ENCODE measurements at regions not wholly inside any gene's neighbourhood (a gene's known extent, or its start where the extent isn't known, plus 50 kb on each side); places are given as distances from the start of the nearest gene placed in this dataset.

DNA sequence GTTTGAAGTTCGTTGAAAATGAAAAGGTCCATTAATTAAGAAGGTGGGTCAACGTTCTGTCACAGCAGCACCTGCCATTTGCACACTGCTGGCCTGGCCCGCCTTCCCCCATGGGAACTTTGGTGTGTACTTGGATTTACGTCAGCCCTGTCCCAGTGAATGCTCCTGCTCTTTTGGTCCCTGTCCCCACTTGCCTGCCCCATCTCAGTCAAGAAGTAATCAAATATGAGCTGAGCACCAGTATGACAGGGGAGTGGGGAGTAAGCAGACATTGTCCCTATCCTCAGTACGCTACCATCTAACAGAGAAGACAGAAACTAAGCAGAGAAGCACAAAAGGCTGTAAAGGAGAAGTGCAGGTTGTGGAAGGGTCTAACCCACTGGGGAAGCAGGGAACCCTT, 65.1 kb downstream of the SLC4A3 start:
- DNase-seq (no peak), ATAC-seq (no peak)
- intact Hi-C loops (cut with DNase I), result loop anchor here in 1 of 2 donors (5.0 kb wide), 1 partner anchor 150 kb away; the partner anchor contains the start of genes CHPF and TMEM198

- ATAC-seq, result peak in 1 of 2 donors; percentile 63
- intact Hi-C loops (cut with DNase I), result loop anchor here in 1 of 2 donors (5.0 kb wide), 1 partner anchor 288 kb away; no protein-coding TSS in a partner anchor
- DNase-seq, result no peak
These were observed 67.8 kb downstream of the SLC4A3 start for GRCh38 chr2:219695145-219695709.

- ATAC-seq (peak; percentile 50 to 72), DNase-seq (no peak)
- intact Hi-C loops (cut with DNase I), result loop anchor here in 1 of 2 donors (5.0 kb wide), 1 partner anchor 291 kb away; no protein-coding TSS in a partner anchor
These were observed 70.6 kb downstream of the SLC4A3 start for GRCh38 chr2:219697811-219698747.

DNA sequence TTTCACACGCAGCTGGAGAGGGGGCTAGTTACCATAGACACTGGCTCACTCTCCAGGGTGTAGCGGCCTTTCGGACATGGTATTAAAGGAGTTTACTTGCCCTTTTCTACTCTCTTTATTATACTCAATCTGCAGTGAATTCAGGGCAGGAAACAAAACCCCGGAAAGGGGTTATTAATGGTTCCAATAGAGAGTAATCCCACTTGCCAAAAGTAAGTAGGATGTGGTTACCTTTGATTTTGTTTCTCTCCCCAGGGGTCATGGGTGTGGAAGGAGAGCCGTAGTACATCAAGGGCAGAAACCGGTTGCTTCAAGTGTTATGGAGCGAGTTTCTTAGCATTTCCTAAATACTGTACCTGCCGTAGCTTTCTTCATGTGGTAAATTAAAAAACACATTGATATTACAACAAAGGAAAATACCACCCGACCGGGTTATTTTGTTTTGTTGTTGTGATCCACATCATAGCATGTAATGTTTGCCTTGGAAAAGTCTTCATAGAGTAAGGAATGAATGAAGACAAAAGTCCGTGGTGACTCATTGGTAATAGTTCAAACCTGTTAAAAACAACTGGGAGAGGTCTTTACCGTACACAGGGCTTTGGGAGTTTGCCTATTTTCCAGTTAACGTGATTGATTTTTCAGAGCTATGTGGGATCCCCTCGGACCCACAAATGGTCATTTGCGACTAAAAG, 71.5 kb downstream of the SLC4A3 start:
- intact Hi-C loops (cut with DNase I), result loop anchor here in 1 of 2 donors (5.0 kb wide), 1 partner anchor 292 kb away; no protein-coding TSS in a partner anchor
- ATAC-seq (no peak), DNase-seq (no peak)

DNA sequence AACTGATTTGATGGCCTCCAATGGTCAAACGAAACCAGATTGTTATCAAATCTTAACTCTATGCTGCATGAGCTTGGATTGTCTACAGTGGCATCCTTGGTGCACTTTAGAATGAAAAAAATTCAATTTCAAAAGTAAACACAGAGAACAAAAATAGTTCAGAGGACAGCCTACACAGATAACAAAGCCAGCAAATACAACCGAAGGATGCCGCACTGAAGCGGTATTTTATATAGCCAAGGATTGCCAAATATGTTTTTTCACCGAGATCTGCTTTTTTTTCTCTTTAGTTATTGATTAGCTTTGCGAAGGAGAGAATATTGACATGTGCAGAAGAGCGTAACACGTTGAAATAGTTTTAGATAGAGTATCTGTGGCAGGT, 72.0 kb downstream of the SLC4A3 start:
- intact Hi-C loops (cut with DNase I), result loop anchor here in 1 of 2 donors (5.0 kb wide), 1 partner anchor 292 kb away; no protein-coding TSS in a partner anchor
- DNase-seq (no peak), ATAC-seq (no peak)

- ATAC-seq (peak; percentile 20 to 46), DNase-seq (no peak)
- intact Hi-C loops (cut with DNase I), result no loop called here
These were observed 74.6 kb downstream of the SLC4A3 start for GRCh38 chr2:219701847-219702634.

- no peak for DNase-seq
- ATAC-seq, result no peak
- intact Hi-C loops (cut with DNase I), result no loop called here
These were observed 75.5 kb downstream of the SLC4A3 start for GRCh38 chr2:219702796-219703545.

- DNase-seq (no peak), ATAC-seq (no peak)
- intact Hi-C loops (cut with DNase I), result no loop called here
These were observed 77.4 kb downstream of the SLC4A3 start for GRCh38 chr2:219704878-219705277.

GRCh38 chr2:219706823-219707281, 79.4 kb downstream of the SLC4A3 start:
- no peak for DNase-seq
- peak in 1 of 2 donors; percentile 45 for ATAC-seq
- intact Hi-C loops (cut with DNase I), result no loop called here

DNA sequence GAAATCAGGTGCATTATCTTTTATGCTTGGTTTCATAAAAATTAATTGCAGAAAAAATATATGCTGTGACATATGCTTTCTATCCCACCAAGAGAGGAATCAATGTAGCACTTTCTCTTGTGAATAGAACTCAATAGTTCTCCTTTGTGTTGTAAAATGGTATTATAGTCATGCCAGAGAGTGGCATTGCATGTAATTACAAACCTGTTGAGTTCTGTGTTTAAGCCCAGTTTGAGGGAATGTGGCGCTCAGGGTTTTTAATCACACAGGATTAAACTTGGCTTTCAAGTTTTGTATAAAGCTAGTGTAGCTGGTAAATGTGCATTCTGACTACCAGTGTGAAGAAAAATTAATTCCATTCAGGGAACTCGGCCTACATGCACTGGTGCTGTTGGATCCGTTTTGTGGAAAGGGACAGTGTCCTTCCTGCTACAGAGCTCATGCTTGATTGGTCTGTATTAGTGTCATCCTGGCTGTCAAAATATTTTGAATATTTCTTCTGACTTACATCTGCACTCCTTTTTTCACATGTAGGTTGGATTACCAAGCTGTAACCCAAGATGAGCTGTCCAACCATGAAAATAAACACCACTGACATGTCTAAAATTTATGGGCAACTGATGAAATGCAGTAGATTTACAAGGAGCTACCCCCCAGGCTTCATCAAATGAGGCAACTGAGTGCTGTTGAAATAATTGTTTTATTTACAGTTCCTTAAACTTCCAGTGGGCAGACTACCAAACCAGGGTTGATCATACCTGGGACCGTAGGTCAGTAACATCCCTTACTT, 80.3 kb downstream of the SLC4A3 start:
- no peak for DNase-seq
- intact Hi-C loops (cut with DNase I), result no loop called here
- ATAC-seq, result no peak

DNA sequence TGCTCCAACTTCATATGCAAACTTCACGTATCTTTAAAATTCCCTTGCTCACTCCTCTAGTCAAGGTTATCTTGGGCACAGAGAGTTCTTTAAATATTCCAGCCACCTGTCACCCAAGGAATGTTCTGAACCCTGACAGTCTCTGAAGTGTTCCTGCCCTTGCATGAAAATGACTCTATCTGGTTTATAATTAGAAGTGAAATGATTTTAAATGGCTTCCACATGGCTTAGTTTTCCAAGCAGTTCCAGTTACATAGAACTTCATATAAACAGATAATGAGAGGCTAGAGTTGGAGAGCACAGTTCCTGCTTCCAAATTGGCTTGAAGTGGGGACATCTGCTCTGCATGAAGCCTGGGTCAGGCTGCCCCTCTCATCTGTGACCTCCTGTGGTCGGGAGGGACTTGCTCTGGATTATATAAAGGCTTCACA, 81.9 kb downstream of the SLC4A3 start:
- intact Hi-C loops (cut with DNase I), result no loop called here
- DNase-seq (no peak), ATAC-seq (peak; percentile 19 to 49)

DNA sequence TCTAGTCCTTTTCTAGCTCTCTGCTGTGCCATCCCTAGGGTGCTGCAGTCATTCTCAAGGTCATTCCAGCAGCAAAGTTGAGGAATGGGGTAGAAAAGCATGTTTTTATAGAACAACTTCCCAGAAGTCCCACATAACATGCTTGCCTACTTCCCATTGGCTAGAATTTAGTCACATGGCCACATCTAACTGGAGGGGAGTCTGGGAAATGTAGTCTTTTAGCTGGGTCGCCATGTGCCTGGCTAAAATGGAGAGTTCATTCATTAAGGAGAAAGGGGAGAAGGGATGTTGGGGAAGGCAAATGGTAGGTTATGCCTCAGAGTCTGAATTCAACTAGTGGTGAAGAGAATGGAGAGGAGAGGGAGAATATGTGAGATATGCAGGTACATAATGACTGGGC, 85.7 kb downstream of the SLC4A3 start:
- peak in 1 of 2 donors; percentile 54 for ATAC-seq
- no peak for DNase-seq
- intact Hi-C loops (cut with DNase I), result no loop called here

DNA sequence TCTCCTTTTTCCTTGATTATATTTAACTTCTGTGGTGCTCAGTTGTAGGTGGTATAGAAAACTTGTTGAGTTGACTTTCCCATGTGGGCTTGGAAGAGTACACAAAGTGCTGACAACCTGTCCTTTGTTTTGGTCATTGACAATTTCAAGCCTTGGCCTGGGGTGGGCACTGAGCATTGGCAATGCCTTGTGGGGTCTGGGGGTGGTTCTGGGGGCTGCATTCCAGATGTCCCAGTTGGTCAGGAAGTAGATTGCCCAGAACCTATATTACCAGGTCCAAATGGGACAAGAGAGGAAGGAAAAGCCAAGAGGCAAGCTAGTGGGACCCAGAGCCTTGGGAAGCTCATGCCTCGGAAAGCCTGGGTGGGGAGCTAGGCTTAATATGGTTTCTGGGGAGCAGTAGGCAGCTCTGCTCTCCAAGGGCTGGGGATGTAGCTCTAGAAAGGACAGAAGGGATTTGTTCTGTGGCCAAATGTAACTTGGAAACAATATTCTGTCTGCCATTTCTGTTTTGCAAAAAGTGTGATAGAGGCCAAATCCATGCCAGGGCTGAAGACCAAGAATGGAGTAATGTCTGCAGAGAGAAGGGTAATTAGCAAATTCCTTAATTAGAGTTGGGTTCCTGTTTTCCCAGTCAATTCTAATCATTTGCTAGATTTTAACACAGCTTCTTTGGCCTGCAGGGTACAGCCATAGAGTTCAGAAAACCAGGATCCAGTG, 87.4 kb downstream of the SLC4A3 start:
- no peak for DNase-seq
- no peak for ATAC-seq
- intact Hi-C loops (cut with DNase I), result no loop called here

DNA sequence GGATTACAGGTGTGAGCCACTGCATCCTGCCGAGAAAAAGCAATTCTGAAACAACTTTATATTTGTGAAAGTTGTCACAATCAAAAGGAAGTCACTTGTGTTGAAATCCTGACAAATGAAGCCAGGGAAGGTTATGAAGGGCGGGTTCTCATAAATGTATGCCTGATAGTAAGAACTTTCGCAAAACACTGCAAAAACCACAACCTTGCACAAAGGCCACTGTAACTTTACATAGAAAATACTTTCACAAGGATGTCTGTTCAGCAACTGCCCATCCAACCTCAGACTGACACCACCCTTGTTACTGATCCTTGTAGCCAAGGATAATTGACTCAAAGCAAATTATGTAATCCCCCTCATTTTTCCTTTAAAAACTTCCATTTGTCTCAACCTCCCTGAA, 90.6 kb downstream of the SLC4A3 start:
- DNase-seq, result no peak
- intact Hi-C loops (cut with DNase I), result no loop called here
- no peak for ATAC-seq

GRCh38 chr2:219719521-219719920, 92.1 kb downstream of the SLC4A3 start:
- no peak for DNase-seq
- intact Hi-C loops (cut with DNase I), result no loop called here
- ATAC-seq, result no peak

DNA sequence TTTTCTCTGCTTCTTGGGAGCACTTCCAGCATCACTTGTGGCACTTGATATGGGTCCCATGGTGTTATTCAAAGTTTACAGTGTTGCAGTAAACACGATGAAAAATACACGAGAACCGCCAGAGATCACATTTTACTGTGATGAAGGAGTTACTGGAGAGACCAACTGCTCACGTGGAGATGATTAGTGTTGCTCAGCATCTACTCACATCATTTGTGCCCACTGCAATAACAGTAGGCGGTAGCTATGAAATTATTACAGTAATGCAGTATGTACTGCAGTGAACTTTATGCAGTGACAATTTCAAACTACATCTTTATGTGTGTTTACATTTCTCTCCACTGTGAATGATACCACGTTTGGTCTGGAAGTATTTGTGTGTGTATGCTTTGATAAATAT, 93.5 kb downstream of the SLC4A3 start:
- ATAC-seq (no peak), DNase-seq (no peak)
- intact Hi-C loops (cut with DNase I), result no loop called here
